Right ventricle myocardium superior (tissue), 1 donor: ENCODE measurements at regions not wholly inside any gene's neighbourhood (a gene's known extent, or its start where the extent isn't known, plus 50 kb on each side); places are given as distances from the start of the nearest gene placed in this dataset.
A peak's percentile ranks its signal among the peaks of the same experiment; 100 is the strongest.

Experiments used
- ATAC-seq: fragments of 200-7000 bp; cut with Tn5 transposase; one replicate; pipeline ENCODE4 v1.9.1; 2020; ENCODE audit warnings: mild to moderate bottlenecking; ENCODE audit not compliant: poor library complexity
- DNase-seq: peaks from one replicate; pipeline ENCODE4 v3.0.0-alpha.2; 2020
- intact Hi-C: fragments of 100-400 bp; cut with DNase I; formaldehyde crosslinking; loops from one replicate; pipeline ENCODE4 v1.11.2; 2022
- donor health status: DM: no; HTN: yes; CAD: no; lungs with severe emphysema.

DNA sequence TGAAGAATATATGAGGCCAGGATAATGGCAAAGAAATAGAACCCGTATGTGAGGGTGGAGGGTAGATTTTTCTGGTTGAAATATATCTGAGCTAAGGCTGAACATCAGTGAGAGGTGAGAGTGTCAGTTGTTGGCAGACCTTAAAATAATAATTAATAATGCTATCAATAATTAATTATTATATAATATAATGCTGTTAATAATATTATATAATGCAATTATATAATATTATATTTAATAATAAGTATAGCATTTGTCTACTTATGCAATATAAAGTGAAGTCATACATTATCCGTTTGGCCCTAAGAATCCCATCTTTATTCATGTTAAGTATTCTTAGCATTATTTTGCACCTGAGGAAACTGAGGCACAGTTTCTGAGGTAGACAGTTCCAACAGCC is 269.9 kb upstream of the FZD8 start:
- DNase-seq = no peak
- ATAC-seq = no peak
- intact Hi-C loops = loop anchor here (5.0 kb wide), 1 partner anchor 270 kb away; the partner anchor contains the start of gene FZD8

GRCh38 chr10:35911233-35911632 is 269.1 kb upstream of the FZD8 start:
- intact Hi-C loops = loop anchor here (5.0 kb wide), 1 partner anchor 269 kb away; the partner anchor contains the start of gene FZD8
- ATAC-seq = no peak
- no peak for DNase-seq

DNA sequence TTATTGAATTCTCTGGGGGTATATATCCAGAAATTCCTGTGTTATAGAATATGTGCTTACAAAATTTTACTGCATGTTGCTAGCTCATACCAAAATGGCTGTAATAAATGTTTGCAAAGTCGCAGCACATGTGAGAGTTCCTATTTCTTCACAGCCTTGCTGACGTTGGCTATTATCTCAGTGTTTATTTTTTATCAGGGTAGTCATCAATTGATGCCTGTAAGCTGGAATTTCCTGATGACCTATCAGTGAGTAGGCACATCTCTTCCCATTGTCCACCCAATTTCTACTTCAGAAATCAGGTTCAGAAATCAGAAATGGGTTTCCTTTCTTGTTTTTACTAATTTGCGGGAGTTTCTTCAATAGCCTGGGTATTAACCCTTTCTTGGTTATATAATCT is 268.1 kb upstream of the FZD8 start:
- ATAC-seq = no peak
- DNase-seq = no peak
- intact Hi-C loops = loop anchor here (5.0 kb wide), 1 partner anchor 268 kb away; the partner anchor contains the start of gene FZD8

DNA sequence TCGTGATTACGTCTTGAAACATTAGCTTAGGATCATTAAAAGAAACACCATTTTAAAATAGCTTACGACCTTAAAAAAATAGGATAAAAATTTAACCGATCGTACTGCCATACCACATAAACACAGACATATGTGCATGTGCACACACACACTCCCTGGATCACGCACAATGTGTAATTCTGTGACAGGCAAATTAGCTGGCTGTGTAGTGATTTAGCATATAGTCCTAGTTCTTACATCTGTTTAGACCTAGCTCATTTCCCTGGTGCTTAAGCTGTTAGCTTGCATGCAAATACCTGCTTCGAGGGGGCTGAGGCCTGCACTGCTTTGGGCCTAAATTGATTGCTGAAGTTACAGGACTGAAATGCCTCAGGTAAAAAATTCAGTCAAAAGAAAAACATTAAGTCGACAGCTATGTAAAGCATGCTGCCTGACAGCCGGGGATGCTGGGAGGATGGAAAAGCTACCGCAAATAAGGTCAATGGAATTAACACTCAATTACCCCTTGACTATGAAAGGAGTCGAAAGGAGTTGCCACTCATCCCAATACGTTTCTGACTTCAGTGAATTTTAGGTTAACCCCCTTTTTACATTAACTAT is 267.1 kb upstream of the FZD8 start:
- intact Hi-C loops = no loop called here
- DNase-seq (no peak), ATAC-seq (no peak)

- DNase-seq (no peak), ATAC-seq (no peak)
- intact Hi-C loops = no loop called here
These were observed 266.4 kb upstream of the FZD8 start for GRCh38 chr10:35908451-35908850.

- intact Hi-C loops = no loop called here
- DNase-seq = no peak
- ATAC-seq = no peak
These were observed 265.5 kb upstream of the FZD8 start for GRCh38 chr10:35907548-35907947.

- ATAC-seq (no peak), DNase-seq (no peak)
- intact Hi-C loops = no loop called here
These were observed 264.1 kb upstream of the FZD8 start for GRCh38 chr10:35906155-35906554.

- intact Hi-C loops = no loop called here
- DNase-seq (no peak), ATAC-seq (no peak)
These were observed 260.9 kb upstream of the FZD8 start for GRCh38 chr10:35903021-35903420.

DNA sequence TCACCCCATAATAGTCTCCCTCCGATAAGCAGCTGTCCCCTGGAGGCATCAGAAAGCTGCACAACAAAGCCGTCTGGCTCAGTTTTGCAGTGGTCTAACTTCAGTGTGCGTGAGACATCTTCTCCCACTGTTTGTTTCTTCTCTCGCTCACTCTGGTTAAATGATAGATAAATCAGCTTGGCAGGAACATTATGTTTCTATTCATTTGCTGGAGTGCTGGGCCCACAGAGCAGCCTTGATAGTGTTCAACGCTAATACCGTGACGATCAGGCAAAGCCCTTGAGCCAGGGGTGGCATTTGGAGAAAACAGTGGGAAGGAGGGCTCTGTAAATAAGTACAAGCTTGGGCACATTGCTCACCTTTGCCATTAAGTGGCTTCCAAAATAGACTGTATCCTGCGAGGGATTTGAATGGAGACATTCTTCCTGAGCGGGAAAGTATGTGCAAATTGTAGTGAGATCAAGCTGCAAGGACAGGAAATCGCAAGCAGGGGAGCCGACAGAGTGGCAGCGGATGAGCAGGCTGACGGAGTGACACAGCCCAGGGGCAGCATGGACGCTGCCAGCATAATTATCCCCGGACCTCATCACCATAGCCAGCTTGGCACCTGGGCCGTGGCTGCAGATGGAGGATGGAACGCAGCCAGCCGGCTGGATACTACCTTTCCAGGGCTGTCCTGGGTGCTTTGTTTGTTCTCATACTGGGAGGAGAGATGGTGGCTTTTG is 256.8 kb upstream of the FZD8 start:
- peak; percentile 75 for DNase-seq
- ATAC-seq = peak; percentile 86
- intact Hi-C loops = no loop called here

GRCh38 chr10:35896001-35896400 is 253.9 kb upstream of the FZD8 start:
- intact Hi-C loops = no loop called here
- DNase-seq (no peak), ATAC-seq (no peak)

DNA sequence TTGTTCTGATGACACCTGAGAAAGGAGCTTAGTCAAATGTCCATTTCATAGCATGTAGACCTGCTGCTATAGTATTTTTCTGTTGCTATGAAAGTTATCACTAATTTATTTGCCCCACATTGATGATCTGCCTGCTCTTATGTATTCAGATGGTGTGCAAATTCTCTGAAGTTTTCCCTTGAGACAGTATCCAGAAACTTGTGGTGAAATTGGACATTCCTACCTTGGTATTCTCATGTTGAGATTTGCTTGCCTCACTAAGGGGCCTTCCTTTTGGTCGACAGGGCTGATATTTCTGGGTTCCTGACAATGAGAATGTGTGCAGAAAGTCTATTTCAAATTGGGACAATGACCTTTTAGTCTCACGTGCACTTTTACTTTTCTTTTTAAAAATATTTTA is 253.2 kb upstream of the FZD8 start:
- ATAC-seq = no peak
- intact Hi-C loops = no loop called here
- no peak for DNase-seq

- ATAC-seq (no peak), DNase-seq (no peak)
- intact Hi-C loops = no loop called here
These were observed 250.4 kb upstream of the FZD8 start for GRCh38 chr10:35892526-35892925.

DNA sequence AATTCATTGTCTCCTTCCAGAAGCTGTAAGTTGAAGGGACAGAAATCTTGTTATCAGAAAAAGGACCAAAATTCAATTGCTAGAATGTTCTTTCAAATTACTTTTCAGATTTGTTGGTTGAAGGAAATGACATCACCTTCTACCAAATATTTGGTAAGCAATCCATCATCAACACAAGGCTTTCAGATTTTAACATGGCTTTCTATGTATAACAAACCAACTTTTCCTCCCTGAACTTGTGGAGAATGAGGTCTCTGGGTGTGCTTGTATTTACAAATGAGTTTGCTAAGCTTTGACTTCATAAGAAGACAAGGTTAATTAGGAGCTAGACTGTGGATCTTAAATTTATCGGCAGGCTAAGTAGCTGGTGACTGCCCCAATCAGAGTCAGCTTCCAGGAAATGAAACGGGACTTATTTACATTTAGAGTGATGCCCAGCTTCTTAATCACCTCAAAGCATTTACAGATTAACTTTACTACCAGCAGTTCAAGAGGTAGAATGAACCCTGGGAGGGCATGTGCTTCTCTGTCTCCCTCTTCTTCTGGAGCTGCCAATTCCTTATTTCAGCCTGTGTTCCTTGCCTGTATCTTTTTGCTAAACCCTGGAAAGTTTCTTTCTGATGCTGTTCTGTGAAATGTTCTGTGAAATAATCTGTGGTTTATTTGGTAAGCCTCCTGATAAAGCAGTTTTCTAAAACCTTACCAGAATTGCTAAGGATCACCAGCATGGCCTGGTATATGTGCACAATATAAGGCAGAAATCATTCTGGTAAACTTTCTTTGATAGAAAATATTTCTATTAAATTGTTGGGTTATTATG is 248.8 kb upstream of the FZD8 start:
- DNase-seq (no peak), ATAC-seq (no peak)
- intact Hi-C loops = no loop called here

GRCh38 chr10:35889971-35890675 is 248.0 kb upstream of the FZD8 start:
- ATAC-seq (no peak), DNase-seq (no peak)
- intact Hi-C loops = no loop called here

DNA sequence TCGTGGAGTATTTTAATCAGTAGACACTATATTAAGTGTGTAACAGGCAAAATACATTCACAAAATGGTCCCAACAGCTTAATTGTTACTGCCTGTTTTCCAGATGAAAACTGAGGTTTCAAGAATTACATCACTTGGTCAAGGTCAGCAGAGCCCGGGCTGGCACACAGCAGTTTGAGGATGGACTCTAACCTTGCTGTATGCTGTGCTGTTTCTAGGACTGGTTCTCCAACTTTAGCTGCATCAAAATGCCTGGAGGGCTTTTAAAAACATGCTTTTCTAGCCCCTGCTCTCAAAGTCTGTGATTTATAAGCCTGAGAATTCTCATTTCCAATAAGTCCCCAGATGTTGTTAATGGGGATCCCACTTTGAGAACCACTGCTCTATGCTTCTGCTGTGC is 247.1 kb upstream of the FZD8 start:
- DNase-seq (no peak), ATAC-seq (no peak)

DNA sequence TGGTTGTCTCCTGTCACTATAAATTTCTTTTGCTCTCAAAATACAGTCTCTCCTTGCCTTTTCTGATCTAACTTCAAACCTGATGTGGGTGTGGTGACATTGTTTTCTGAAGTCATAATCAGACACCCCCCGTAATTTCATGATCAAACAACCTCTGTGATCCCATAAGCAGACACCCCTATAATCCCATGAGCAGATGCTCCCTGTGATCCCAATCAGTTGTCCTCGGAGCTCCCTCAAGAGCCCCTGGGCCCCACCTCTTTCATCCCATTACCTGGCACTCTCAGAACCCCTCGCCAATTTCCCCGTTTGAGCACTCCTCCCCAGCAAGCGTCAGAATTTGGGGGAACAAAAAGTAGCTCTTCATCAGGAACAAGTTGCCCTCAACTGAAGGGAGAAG is 246.3 kb upstream of the FZD8 start:
- no peak for ATAC-seq
- intact Hi-C loops = no loop called here

More for the DNA sequence above, 247.1 kb upstream of the FZD8 start:
- intact Hi-C loops = no loop called here

GRCh38 chr10:35887685-35888084 is 245.6 kb upstream of the FZD8 start:
- intact Hi-C loops = no loop called here
- ATAC-seq = no peak
- no peak for DNase-seq

More for the DNA sequence above, 246.3 kb upstream of the FZD8 start:
- DNase-seq = no peak

- intact Hi-C loops = no loop called here
- DNase-seq (no peak), ATAC-seq (no peak)
These were observed 243.0 kb upstream of the FZD8 start for GRCh38 chr10:35885076-35885475.

DNA sequence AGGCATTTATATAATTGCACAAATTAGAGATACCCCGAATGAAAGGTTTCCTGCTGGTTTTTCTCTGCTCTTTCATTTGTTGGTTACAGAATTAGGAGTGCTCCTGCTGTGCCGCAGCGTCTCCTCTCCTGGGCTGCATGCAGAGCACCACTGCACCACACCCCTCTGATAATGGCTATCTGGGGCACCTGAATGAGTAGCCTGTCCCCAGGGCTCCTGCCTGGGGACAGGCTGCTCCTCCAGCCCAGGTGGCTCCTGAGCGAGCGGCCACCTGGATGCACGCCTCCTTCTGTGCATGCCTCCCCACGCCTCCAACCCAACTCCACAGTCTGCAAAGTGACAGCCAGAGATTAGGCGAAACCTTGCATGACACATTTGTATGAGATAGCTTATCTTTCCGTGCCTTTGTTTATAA is 242.6 kb upstream of the FZD8 start:
- DNase-seq (no peak), ATAC-seq (no peak)
- intact Hi-C loops = no loop called here
